GM21381 (cell line): ENCODE measurements at regions not wholly inside any gene's neighbourhood (a gene's known extent, or its start where the extent isn't known, plus 50 kb on each side); places are given as distances from the start of the nearest gene placed in this dataset.

Experiments used
- ATAC-seq: cut with Tn5 transposase; IDR thresholded peaks from one replicate; pipeline ENCODE4 v1.9.1; 2021; ENCODE audit warnings: mild to moderate bottlenecking, moderate library complexity; ENCODE audit not compliant: unreplicated experiment

GRCh38 chr10:89829262-89829886 lies 128.0 kb downstream of the KIF20B start:
- ATAC-seq: no peak

- ATAC-seq: no peak
Measured at GRCh38 chr10:89829887-89830269, 128.5 kb downstream of the KIF20B start.

GRCh38 chr10:89830624-89831023 lies 129.2 kb downstream of the KIF20B start:
- no peak for ATAC-seq

GRCh38 chr10:89836840-89837164 lies 135.4 kb downstream of the KIF20B start:
- peak; percentile 17 for ATAC-seq

GRCh38 chr10:89837165-89838043 lies 136.0 kb downstream of the KIF20B start:
- ATAC-seq: peak; percentile 51

- no peak for ATAC-seq
Measured at GRCh38 chr10:89838044-89838615, 136.7 kb downstream of the KIF20B start.

- ATAC-seq: no peak
Measured at GRCh38 chr10:89845541-89846280, 144.3 kb downstream of the KIF20B start.

- no peak for ATAC-seq
Measured at GRCh38 chr10:89846281-89846630, 144.9 kb downstream of the KIF20B start.

- no peak for ATAC-seq
Measured at GRCh38 chr10:89846786-89847185, 145.4 kb downstream of the KIF20B start.

- ATAC-seq: no peak
Measured at GRCh38 chr10:89852872-89853271, 151.5 kb downstream of the KIF20B start.

GRCh38 chr10:89853781-89854191 lies 152.4 kb downstream of the KIF20B start:
- ATAC-seq: no peak

- no peak for ATAC-seq
Measured at GRCh38 chr10:89857431-89858042, 156.1 kb downstream of the KIF20B start.

GRCh38 chr10:89861199-89861573 lies 159.8 kb downstream of the KIF20B start:
- no peak for ATAC-seq

- ATAC-seq: no peak
Measured at GRCh38 chr10:89861584-89862301, 160.4 kb downstream of the KIF20B start.

- no peak for ATAC-seq
Measured at GRCh38 chr10:89867964-89868363, 166.6 kb downstream of the KIF20B start.

- ATAC-seq: no peak
Measured at GRCh38 chr10:89869180-89869579, 167.8 kb downstream of the KIF20B start.

GRCh38 chr10:89869592-89870156 lies 168.3 kb downstream of the KIF20B start:
- ATAC-seq: no peak

GRCh38 chr10:89870936-89871335 lies 169.5 kb downstream of the KIF20B start:
- ATAC-seq: no peak

GRCh38 chr10:89873055-89873454 lies 171.7 kb downstream of the KIF20B start:
- peak; percentile 68 for ATAC-seq

- no peak for ATAC-seq
Measured at GRCh38 chr10:89875557-89875956, 174.2 kb downstream of the KIF20B start.
